Stromal cell of bone marrow (primary cell): ENCODE measurements at regions not wholly inside any gene's neighbourhood (a gene's known extent, or its start where the extent isn't known, plus 50 kb on each side); places are given as distances from the start of the nearest gene placed in this dataset.

Experiments
- DNase-seq: peaks from one replicate; pipeline ENCODE4 v3.0.0-alpha.2; 2012; ENCODE audit warnings: low read depth

- no peak for DNase-seq
These were observed 303.0 kb upstream of the ZFHX3 start for GRCh38 chr16:73350707-73351452.

DNA sequence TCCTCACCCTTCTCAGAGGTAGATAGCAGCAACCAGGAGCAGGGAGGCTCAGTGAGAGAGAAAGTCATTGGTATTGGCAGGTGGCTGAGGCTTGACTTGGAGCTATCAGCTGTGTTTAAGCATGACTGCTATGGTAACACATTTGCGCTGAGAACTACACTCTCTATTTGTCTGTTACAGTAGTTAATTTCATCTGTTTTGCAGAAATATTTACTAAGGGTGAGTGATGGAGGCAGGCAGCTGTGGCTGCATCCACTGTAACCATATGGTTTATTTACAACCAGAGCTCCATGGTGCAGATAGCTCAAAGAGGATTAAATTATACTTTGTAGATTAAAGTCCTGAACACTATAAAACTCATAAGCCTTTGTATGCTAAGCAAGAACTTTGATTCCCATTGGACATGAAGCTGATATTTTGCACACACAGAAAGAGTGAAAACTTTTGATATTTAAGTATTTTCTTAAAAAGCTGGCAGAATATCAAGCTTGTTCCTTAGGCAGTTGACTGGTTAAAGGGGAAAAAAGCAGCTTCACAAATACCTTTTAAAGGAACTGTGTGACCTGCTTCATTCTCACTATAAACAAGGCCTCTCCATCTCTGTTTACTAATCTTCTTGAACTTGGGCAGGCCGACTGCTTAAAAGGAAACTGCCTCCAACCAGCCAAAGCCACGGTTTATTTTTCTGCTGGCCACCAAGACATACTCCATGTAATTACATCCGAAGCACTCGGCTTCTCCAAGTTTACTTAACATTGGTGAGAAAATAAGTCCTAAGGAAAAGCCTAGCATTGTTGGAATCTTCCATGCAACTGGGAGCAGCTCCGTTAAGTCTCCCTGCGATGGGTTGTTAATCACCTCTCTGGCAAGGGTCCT is 299.8 kb upstream of the ZFHX3 start:
- DNase-seq, result no peak

- no peak for DNase-seq
These were observed 291.9 kb upstream of the ZFHX3 start for GRCh38 chr16:73339821-73340220.

DNA sequence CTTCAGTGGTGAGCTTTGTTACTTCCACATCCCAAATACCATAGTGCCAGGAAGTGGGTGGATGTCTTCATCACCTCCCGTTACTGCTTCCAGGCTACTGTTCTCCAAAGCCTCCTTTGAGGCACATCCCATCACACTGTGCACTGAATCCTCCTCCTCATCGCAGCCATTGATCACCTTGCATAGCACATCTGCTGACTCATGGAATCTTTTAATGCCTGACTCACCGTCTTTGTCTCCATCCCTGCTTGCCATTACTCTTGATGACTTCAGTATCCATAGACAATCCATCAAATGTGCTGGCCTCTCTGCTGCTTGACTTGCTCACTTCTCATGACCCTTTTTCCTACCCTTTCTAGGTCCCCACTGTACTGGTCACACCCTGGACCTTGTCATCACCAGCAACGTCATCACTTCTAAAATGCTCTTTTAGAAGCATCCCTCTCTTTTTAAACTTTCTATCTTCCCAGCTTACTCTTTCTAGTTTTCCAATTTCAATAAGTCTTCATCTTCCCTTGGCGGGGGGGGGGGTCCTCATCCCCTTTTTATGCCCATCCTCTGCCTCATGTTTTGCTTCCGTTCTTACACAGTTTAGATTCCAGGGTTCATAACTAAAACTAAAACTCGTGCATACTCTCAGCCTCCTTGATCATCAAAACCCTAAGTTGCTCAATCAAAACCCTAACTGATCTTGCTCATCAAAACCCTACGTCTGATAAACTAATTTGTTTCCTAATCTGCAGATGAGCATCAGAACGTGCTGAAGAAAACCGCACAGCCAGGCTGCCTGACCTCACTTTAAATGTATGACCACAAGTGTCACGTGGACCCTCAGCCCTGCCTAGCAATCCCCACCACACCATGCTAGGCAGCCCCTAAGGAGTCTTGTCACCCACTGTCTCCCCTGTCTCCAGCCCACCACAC is 289.7 kb upstream of the ZFHX3 start:
- no peak for DNase-seq

- DNase-seq, result no peak
These were observed 281.7 kb upstream of the ZFHX3 start for GRCh38 chr16:73329358-73330286.

DNA sequence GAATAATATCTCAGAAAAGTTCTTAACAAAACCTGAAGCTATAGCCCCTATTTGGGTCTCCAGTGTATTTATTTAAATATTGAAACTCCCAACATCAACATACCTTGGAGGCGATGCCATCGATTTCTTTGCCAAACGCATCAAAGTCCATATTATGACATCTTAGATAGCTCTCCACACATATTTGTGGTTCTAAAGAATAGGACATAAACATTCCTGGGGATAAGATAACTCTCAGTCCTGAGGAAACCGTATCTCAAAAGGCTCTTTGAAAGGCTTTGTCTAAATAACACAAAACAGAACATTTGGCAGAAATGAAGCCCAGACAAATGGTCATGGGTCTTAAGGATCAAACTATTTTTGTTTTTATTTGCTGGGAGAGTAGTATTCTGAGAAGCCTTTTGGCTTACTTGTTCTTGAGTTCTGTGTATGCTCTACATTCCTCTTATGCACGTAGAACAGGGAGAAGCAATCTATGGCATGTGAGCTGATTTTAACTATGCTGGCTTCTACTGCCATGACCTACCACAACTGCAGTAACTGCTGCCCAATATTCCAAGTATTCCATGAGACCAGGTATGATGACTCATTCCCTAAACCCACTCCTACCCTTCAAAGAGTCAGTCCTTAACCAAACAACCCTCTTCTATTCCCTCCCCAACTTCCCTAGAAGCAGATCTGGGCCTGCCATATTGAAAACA is 279.0 kb upstream of the ZFHX3 start:
- no peak for DNase-seq

DNA sequence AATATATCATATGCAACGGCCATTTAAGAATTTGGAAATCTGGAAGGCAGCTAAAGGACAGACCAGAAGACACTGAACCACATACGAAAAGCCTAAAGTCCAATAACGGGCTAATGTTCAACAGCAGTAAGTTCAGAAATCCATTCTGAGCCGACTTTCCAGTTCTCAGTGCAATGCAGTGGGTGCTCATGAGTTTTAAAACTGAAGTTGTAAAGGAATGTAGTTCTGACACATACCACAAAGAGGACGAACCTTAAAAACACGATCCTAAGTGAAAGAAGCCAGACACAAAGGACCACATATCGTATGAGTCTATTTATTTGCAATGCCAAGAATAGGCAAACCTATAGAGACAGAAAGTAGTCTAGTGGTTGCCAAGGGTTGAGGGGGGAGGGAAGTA is 278.3 kb upstream of the ZFHX3 start:
- no peak for DNase-seq

- DNase-seq, result no peak
These were observed 276.0 kb upstream of the ZFHX3 start for GRCh38 chr16:73323880-73324279.

DNA sequence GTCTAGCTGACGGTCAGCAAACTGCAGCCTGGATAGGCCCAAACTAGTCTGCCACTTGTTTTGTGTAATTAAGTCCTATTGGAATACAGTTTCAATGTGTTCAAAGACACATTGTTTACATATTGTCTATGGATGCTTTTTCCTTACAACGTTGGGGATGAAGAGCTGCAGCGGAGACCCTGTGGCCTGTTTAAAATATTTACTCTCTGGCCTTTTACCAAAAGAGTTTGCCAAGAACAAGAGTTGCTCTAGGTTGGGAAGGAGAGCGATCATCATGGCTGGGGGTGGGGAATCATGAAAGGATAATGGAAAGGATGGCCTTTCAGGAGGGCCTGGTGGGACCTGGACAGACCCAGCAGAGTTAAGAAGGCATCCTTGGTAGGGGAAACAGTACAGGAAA is 274.9 kb upstream of the ZFHX3 start:
- no peak for DNase-seq

- DNase-seq, result no peak
These were observed 273.9 kb upstream of the ZFHX3 start for GRCh38 chr16:73321853-73322252.

DNA sequence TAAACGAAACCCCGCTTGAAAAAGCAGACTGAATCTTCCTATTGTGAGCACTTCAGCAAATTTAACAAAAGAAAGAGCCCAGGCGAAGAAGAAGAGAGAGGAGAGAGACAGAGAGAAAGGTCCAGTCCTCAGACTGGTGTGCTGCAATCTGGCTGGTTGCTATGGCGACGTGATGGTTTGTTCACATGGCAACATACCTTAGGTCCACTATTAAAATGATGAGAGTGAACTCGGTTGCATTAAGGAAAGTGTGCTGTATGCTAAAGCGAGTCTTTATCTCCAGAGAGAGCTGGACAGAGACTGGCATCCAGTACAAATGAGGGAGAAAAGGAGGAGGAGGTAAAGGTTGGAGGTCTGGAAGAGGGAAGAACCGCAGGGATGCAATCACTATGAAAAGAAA is 271.8 kb upstream of the ZFHX3 start:
- no peak for DNase-seq

DNA sequence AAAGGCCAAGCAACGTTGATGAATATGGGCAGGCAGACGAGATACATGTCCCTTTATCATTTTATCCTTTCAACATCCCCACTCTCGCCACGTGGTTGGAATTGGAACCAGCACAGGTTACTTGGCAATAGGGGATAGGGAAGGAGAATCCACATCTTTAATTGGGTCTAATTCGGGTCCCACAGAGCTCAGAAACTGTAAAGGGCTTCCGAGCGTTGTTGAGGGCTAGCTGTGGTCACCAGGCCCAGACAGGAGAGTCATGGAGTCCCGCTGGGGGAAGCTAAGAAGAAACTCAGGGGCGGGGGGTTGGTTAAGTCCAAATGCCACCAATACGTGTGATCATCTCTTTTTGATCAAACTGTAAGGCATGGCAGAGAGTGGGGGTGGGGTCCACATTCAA is 271.3 kb upstream of the ZFHX3 start:
- DNase-seq, result no peak

- no peak for DNase-seq
These were observed 269.5 kb upstream of the ZFHX3 start for GRCh38 chr16:73317321-73317857.

GRCh38 chr16:73315645-73316044 is 267.7 kb upstream of the ZFHX3 start:
- DNase-seq, result no peak

DNA sequence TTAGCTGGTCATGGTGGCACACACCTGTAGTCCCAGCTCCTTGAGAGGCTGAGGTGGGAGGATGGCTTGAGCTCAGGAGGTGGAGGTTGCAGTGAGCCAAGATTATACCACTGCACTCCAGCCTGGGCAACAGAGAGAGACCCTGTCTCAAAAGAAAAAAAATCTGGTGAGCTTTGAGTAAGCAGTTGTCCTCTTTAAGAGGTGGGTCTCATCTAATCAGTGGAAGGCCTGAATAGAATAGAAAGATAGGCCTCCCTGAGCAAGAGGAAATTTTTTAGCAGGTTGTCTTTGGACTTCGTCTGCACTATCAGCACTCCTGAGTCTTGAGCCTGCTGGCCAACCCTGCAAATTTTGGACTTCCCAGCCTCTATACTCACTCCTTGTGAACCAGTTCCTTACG is 266.0 kb upstream of the ZFHX3 start:
- DNase-seq, result no peak

DNA sequence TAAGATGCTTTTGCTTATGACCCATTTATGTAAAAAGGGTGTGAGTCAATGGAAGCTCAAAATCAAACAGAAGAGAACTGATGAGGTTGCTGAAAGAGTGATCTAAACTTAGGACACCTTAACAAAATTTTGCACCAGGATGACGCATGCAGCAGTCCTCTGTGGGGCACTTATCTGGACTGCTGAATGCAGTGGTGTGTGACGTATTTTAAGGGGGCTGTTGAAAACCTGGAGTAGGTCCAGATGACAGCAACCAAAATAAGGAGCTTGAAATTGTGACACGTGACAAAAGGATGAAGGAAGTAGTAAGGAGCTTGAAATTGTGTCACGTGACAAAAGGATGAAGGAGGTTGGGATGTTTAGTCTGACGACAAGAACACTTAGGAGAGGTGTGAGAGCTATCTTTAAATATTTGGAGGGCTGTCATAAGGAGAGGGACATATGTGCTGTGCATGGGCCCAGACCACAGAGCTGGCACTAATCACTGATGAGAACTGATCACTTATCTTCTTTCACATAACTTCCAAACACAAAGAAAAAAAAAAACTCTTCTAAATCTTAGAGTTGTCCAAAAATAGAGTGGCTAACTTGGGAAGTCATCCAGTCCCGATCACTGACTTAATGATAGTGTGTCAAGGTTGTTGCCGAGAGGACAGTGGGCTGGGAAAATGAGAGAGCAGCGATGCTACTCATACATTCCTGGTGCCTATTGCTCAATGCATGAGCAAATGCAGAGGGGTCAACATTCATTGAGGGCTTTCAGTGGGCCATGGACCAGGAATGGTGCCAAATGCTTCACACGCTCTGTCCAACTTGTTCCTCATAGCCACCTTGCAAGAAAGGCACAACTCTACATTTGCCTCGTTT is 264.2 kb upstream of the ZFHX3 start:
- no peak for DNase-seq

DNA sequence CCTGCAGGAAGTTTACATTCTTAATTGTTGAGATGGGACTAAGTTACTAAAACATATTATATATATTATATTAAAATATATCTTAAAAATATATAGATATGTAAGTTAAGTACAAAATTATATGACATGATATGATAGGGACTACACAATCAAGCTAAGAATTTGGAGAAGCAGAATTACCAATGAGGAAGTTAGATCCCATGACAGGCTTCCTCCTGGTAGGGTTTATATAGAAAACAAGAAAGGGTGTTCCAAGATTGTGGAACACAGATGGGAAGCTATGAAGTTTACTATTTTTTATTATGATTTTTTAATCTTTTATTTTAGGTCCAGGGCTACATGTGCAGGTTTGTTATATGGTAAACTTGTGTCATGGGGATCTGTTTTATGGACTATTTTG is 260.8 kb upstream of the ZFHX3 start:
- DNase-seq, result no peak

GRCh38 chr16:73306901-73307413 is 259.0 kb upstream of the ZFHX3 start:
- no peak for DNase-seq
